IPS-15b (cell line): ENCODE measurements at regions not wholly inside any gene's neighbourhood (a gene's known extent, or its start where the extent isn't known, plus 50 kb on each side); places are given as distances from the start of the nearest gene placed in this dataset.
"Not testable (repeated sequence)": the region's sequence is repeated elsewhere in the genome, so short reads cannot be mapped to it uniquely, and the experiment has no call there.

Source experiments
- H3K27me3 ChIP-seq: one replicate; pipeline ENCODE4 v1.6.1; 2013; ENCODE audit warnings: low read length; ENCODE audit not compliant: control insufficient read depth, insufficient read depth
- H3K36me3 ChIP-seq: one replicate; pipeline ENCODE4 v1.6.1; 2013; ENCODE audit warnings: low read length; ENCODE audit not compliant: control insufficient read depth, insufficient read depth
- H3K4me1 ChIP-seq: one replicate; pipeline ENCODE4 v1.6.1; 2013; ENCODE audit warnings: mild to moderate bottlenecking, low read length; ENCODE audit not compliant: control insufficient read depth, insufficient read depth
- H3K4me3 ChIP-seq: one replicate; pipeline ENCODE4 v1.5.1; 2013; ENCODE audit warnings: low read depth, low read length
- H3K9ac ChIP-seq: one replicate; pipeline ENCODE4 v1.6.1; 2013; ENCODE audit warnings: low read depth, mild to moderate bottlenecking, low read length
- H3K9me3 ChIP-seq: one replicate; pipeline ENCODE4 v1.6.1; 2013; ENCODE audit warnings: mild to moderate bottlenecking, low read length; ENCODE audit not compliant: control insufficient read depth, insufficient read depth

GRCh38 chr2:181785691-181786344, 105.5 kb upstream of the NEUROD1 start:
- H3K9ac ChIP-seq = no peak overlapping the region
- no peaks in the 10 kb centered on the region for H3K27me3 ChIP-seq
- H3K4me1 ChIP-seq = no peaks in the 10 kb centered on the region
- no peak overlapping the region for H3K4me3 ChIP-seq
- no peaks in the 10 kb centered on the region for H3K36me3 ChIP-seq
- no peaks in the 10 kb centered on the region for H3K9me3 ChIP-seq

GRCh38 chr2:181786371-181787228, 104.9 kb upstream of the ITPRID2 start:
- Histone ChIP-seq H3K4me1 (no peaks in the 10 kb centered on the region), H3K36me3 (no peaks in the 10 kb centered on the region), H3K9ac (no peak overlapping the region)

DNA sequence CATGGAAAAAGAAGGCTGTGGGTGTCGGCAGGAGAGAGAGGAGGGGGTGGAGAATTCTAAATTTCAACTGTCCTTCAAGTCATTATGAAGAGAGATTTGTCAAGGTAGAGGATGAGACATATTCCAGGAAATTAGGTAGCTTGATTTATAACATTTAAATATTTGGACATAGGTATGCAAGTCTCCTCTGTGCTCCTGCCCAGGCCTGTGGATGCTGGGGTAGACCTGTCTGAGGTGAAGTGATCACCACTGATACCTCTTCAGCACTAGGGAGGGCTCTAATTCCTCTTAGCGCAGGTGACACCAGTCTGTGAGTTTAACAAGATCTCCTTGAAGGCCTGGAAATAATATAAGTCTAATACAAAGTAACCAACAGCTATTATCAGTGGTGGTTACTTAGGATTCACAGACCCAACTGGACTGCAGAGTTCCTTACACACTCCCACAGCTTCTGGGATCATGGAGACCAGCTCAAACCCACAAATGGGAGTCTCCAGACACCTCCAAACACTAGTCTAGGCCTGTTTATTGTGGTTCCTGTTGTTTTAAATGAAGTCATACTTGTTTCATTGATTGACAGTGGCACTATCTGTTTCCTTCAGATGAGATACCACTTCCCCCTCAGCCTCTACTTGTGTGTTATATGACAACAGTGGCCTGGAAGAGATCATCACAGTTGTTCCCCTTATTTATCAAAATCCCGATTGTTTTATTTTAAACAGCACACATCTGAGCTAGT, 104.1 kb upstream of the ITPRID2 start:
- Histone ChIP-seq H3K27me3 (no peaks in the 10 kb centered on the region), H3K4me3 (no peak overlapping the region), H3K9ac (no peak overlapping the region), H3K4me1 (no peaks in the 10 kb centered on the region), H3K9me3 (no peaks in the 10 kb centered on the region), H3K36me3 (no peaks in the 10 kb centered on the region)

More at GRCh38 chr2:181786371-181787228, 104.9 kb upstream of the ITPRID2 start:
- Histone ChIP-seq H3K9me3 (no peaks in the 10 kb centered on the region), H3K4me3 (no peak overlapping the region), H3K27me3 (no peaks in the 10 kb centered on the region)

- Histone ChIP-seq H3K9ac (no peak overlapping the region), H3K4me1 (no peaks in the 10 kb centered on the region), H3K4me3 (no peak overlapping the region)
Observed at GRCh38 chr2:181788897-181789555, 102.5 kb upstream of the ITPRID2 start.

DNA sequence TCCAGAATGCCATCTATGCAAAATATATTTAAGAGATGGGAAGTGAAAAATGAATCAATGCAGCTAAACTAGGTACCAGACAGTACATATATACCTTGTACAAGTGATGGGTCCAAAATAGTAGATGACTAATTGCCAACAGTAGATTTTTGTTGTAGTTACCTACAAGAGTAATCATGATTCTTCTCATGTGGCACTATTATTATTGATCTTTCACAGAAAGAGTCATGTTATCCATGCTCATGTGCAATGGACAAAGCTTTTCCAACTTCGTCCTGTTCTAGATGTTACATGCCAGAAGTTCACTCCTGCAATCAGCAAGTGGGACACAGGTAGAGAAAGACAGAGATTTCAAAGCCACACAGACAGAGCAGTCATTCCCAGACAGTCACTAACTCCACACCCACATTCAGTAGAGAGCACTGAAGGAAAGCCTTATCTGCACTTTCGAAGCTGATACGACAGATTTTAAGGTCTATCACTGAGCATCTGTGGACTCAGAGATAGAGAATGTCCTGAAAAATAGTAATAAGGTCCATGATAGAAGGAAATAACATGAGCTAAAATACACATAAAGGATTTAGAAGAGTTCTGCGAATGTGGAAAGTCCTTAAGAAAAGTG, 101.6 kb upstream of the ITPRID2 start:
- Histone ChIP-seq H3K27me3 (no peaks in the 10 kb centered on the region), H3K4me1 (no peaks in the 10 kb centered on the region), H3K9ac (no peak overlapping the region), H3K36me3 (no peaks in the 10 kb centered on the region), H3K4me3 (no peak overlapping the region), H3K9me3 (no peaks in the 10 kb centered on the region)

More at GRCh38 chr2:181788897-181789555, 102.5 kb upstream of the ITPRID2 start:
- no peaks in the 10 kb centered on the region for H3K9me3 ChIP-seq
- no peaks in the 10 kb centered on the region for H3K27me3 ChIP-seq
- no peaks in the 10 kb centered on the region for H3K36me3 ChIP-seq

- Histone ChIP-seq H3K4me3 (no peak overlapping the region), H3K36me3 (no peaks in the 10 kb centered on the region), H3K4me1 (no peaks in the 10 kb centered on the region), H3K9me3 (no peaks in the 10 kb centered on the region), H3K9ac (no peak overlapping the region), H3K27me3 (no peaks in the 10 kb centered on the region)
Observed at GRCh38 chr2:181790716-181791649, 100.5 kb upstream of the ITPRID2 start.

DNA sequence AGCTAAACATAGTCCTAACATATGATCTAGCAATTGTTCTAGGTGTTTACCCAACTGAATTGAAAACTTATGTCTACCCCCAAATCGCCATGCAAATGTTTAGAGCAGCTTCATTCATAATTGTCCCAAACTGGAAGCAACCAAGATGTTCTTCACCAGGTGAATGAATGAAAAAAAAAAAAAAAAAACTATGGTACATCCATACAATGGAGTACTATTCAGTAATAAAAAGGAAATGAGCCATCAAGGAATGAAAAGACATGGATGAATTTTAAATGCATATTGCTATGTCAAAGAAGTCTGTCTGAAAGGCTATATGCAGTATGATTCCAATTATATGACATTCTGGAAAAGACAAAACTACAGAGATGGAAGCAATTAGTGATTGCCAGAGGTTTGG, 98.6 kb upstream of the ITPRID2 start:
- Histone ChIP-seq H3K4me3 (no peak overlapping the region), H3K36me3 (no peaks in the 10 kb centered on the region), H3K9ac (no peak overlapping the region), H3K4me1 (no peaks in the 10 kb centered on the region), H3K9me3 (no peaks in the 10 kb centered on the region), H3K27me3 (no peaks in the 10 kb centered on the region)

DNA sequence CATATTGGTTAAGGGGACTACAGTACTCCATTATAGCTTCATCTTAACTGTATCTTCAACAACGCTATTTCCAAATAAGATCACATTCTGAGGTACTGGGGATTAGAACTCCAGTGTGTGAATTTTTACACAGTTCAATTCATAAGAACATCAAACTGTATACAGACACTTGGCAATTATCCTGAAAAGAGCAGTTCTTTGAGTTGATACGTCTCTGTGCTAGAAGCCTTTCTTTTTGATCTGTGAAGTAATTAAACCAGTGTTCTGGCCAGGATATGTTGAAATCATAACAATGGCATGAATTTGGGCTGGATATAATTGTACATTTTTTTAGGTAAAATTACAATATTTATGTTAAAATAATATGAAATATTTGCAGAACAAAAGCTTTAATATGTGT, 93.5 kb upstream of the ITPRID2 start:
- no peaks in the 10 kb centered on the region for H3K4me1 ChIP-seq
- no peak overlapping the region for H3K9ac ChIP-seq
- no peak overlapping the region for H3K4me3 ChIP-seq
- H3K27me3 ChIP-seq = no peaks in the 10 kb centered on the region
- H3K36me3 ChIP-seq = no peaks in the 10 kb centered on the region
- no peaks in the 10 kb centered on the region for H3K9me3 ChIP-seq

- H3K27me3 ChIP-seq, H3K4me1 ChIP-seq, H3K9me3 ChIP-seq, H3K36me3 ChIP-seq, H3K4me3 ChIP-seq, H3K9ac ChIP-seq: not testable (repeated sequence)
Observed at GRCh38 chr2:181802300-181802699, 89.2 kb upstream of the ITPRID2 start.

DNA sequence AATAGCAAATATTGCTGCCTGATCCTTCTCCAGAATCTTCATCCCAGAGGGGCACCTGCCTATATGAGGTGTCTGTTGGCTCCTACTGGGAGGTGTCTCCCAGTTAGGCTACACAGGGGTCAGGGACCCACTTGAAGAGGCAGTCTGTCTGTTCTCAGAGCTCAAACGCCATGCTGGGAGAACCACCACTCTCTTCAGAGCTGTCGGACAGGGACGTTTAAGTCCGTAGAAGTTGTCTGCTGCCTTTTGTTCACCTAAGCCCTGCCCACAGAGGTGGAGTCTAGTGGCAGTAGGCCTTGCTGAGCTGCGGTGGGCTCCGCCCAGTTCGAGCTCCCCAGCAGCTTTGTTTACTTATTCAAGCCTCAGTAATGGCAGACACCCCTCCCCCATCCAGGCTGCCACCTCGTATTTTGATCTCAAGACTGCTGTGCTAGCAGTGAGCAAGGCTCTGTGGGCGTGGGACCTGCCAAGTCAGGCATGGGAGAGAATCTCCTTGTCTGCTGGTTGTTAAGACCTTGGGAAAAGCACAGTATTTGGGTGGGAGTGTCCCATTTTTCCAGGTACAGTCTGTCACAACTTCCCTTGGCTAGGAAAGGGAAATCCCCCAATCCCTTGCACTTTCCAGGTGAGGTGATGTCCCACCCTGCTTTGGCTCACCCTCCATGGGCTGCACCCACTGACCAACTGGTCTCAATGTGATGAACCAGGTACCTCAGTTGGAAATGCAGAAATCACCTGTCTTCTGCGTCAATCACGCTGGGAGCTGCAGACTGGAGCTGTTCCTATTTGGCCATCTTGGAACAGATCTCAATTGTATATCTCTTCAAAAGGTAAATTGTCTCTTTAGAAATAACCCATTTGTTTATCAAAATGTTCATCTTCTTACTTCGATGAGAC, 87.4 kb upstream of the ITPRID2 start:
- not testable (repeated sequence) for H3K4me1 ChIP-seq, H3K9me3 ChIP-seq, H3K9ac ChIP-seq, H3K36me3 ChIP-seq, H3K27me3 ChIP-seq
- H3K4me3 ChIP-seq = peak overlapping the region; percentile 48
